Neural progenitor cell (in vitro differentiated cells): ENCODE measurements at regions not wholly inside any gene's neighbourhood (a gene's known extent, or its start where the extent isn't known, plus 50 kb on each side); places are given as distances from the start of the nearest gene placed in this dataset.

Experiments
- DNase-seq: peaks from one replicate; pipeline ENCODE4 v3.0.0-alpha.2; 2016; ENCODE audit warnings: low spot score
- H2AFZ ChIP-seq: fragments of 200-600 bp; sonication (generic); replicated peaks from 2 replicates; pipeline ENCODE4 v1.6.1; 2016; ENCODE audit warnings: antibody characterized with exemption
- H3F3A ChIP-seq: fragments of 200-600 bp; sonication (generic); 2 replicates; pipeline ENCODE4 v1.6.1; 2016; ENCODE audit warnings: antibody characterized with exemption, low read depth
- H3K27ac ChIP-seq: fragments of 200-600 bp; sonication (generic); 2 replicates; pipeline ENCODE4 v1.5.1; 2016; ENCODE audit warnings: mild to moderate bottlenecking
- H3K27me3 ChIP-seq: fragments of 200-600 bp; sonication (generic); 2 replicates; pipeline ENCODE4 v1.6.1; 2016; ENCODE audit warnings: mild to moderate bottlenecking, moderate library complexity
- H3K36me3 ChIP-seq: fragments of 200-600 bp; sonication (generic); 2 replicates; pipeline ENCODE4 v1.5.1; 2016
- H3K4me1 ChIP-seq: fragments of 200-600 bp; sonication (generic); 2 replicates; pipeline ENCODE4 v1.6.1; 2016; ENCODE audit warnings: mixed run types
- H3K4me2 ChIP-seq: fragments of 200-600 bp; sonication (generic); 2 replicates; pipeline ENCODE4 v1.6.1; 2016
- H3K4me3 ChIP-seq: fragments of 200-600 bp; sonication (generic); 2 replicates; pipeline ENCODE4 v1.5.1; 2016
- H3K79me2 ChIP-seq: fragments of 200-600 bp; sonication (generic); 2 replicates; pipeline ENCODE4 v1.6.1; 2016; ENCODE audit warnings: low read depth
- H3K9ac ChIP-seq: fragments of 200-600 bp; sonication (generic); 2 replicates; pipeline ENCODE4 v1.6.1; 2016
- H3K9me3 ChIP-seq: fragments of 200-600 bp; sonication (generic); 2 replicates; pipeline ENCODE4 v1.5.1; 2016; ENCODE audit warnings: low read depth
- H4K20me1 ChIP-seq: fragments of 200-600 bp; sonication (generic); 2 replicates; pipeline ENCODE4 v1.6.1; 2016; ENCODE audit warnings: low read depth
- H3K27ac Mint-ChIP-seq: 3 replicates; pipeline ENCODE4 v1.8.0; 2021; ENCODE audit warnings: mixed read lengths
- H3K27me3 Mint-ChIP-seq: 2 replicates; pipeline ENCODE4 v1.8.0; 2022; ENCODE audit warnings: low read depth, mild to moderate bottlenecking, inconsistent platforms, moderate library complexity, mixed read lengths; ENCODE audit not compliant: insufficient read depth
- H3K36me3 Mint-ChIP-seq: 3 replicates; pipeline ENCODE4 v1.8.0; 2021; ENCODE audit warnings: mixed read lengths
- H3K4me1 Mint-ChIP-seq: 3 replicates; pipeline ENCODE4 v1.8.0; 2021; ENCODE audit warnings: mixed read lengths
- H3K4me3 Mint-ChIP-seq: 3 replicates; pipeline ENCODE4 v1.8.0; 2021; ENCODE audit warnings: mild to moderate bottlenecking, moderate library complexity, mixed read lengths
- H3K9me3 Mint-ChIP-seq: 3 replicates; pipeline ENCODE4 v1.8.0; 2020; ENCODE audit warnings: mixed read lengths
- EZH2 ChIP-seq: fragments of 200-600 bp; sonication (generic); IDR thresholded peaks from 2 replicates; pipeline ENCODE4 v1.6.1; 2017; ENCODE audit warnings: antibody characterized with exemption, mild to moderate bottlenecking, moderate library complexity
- EZH2phosphoT487 ChIP-seq: fragments of 200-600 bp; sonication (generic); IDR thresholded peaks from 2 replicates; pipeline ENCODE4 v1.6.1; 2017; ENCODE audit warnings: antibody characterized with exemption
- TF ChIP-seq, protein P1 (sequence below): fragments of 200-600 bp; sonication (generic); IDR thresholded peaks from 2 replicates; pipeline ENCODE4 v1.5.1; 2017; ENCODE audit warnings: antibody characterized with exemption, mild to moderate bottlenecking

DNA sequence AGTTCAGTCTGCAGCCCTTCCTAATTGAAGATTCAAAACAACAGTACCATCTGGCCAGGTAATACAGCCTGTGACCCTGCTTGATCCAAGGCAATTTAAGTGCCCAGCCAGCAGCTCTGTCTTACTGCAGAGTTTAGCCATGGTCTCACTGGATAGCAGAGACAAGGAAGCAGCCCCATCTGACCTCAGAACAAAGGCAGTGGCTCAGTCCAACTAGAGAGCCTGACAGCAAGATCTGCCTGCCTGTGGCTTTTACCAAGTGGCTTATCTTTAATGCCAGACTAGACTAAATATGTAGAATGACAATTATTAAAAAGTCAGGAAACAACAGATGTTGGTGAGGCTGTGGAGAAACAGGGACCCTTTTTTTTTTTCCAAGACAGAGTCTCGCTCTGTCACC is 293.4 kb downstream of the DTHD1 start:
- H3K36me3 ChIP-seq = no peaks in the 10 kb centered on the region
- no peaks in the 10 kb centered on the region for H3K27me3 ChIP-seq
- Mint-ChIP-seq H3K27ac (no peak overlapping the region), H3K4me3 (no peak overlapping the region), H3K27me3 (no peaks in the 10 kb centered on the region), H3K9me3 (peaks cover 9% of the 10 kb centered on the region), H3K4me1 (no peaks in the 10 kb centered on the region), H3K36me3 (no peaks in the 10 kb centered on the region)
- H3K9ac ChIP-seq = no peak overlapping the region
- no peaks in the 10 kb centered on the region for H3K9me3 ChIP-seq
- peak overlapping the region; percentile 7 for H2AFZ ChIP-seq
- H3K27ac ChIP-seq = no peak overlapping the region
- H3F3A ChIP-seq = no peaks in the 10 kb centered on the region
- H3K4me3 ChIP-seq = no peak overlapping the region
- no peak overlapping the region for H3K4me2 ChIP-seq
- DNase-seq = no peak
- no peaks in the 10 kb centered on the region for H3K4me1 ChIP-seq
- H4K20me1 ChIP-seq = no peaks in the 10 kb centered on the region
- no peak for TF ChIP-seq EZH2phosphoT487
- TF ChIP-seq, protein P1, sequence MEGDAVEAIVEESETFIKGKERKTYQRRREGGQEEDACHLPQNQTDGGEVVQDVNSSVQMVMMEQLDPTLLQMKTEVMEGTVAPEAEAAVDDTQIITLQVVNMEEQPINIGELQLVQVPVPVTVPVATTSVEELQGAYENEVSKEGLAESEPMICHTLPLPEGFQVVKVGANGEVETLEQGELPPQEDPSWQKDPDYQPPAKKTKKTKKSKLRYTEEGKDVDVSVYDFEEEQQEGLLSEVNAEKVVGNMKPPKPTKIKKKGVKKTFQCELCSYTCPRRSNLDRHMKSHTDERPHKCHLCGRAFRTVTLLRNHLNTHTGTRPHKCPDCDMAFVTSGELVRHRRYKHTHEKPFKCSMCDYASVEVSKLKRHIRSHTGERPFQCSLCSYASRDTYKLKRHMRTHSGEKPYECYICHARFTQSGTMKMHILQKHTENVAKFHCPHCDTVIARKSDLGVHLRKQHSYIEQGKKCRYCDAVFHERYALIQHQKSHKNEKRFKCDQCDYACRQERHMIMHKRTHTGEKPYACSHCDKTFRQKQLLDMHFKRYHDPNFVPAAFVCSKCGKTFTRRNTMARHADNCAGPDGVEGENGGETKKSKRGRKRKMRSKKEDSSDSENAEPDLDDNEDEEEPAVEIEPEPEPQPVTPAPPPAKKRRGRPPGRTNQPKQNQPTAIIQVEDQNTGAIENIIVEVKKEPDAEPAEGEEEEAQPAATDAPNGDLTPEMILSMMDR = no peak
- TF ChIP-seq EZH2 = no peak
- H3K79me2 ChIP-seq = no peaks in the 10 kb centered on the region

DNA sequence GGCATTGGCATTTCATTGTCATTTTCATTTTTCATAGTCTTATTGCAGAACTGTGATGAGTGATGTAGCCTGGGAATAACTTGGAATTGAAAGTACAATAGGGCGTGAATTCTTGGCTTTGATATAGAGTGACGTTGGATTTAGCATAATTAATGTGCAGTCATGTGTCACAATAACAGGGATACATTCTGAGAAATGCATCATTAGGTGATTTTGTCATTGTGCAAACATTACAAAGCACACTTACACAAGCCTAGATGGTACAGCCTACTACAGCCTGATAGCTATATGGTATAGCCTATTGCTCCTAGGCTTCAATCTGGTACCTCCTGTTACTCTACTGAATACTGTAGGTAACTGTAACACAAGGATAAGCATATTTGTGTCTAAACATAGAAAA is 300.8 kb downstream of the DTHD1 start:
- H3K4me1 Mint-ChIP-seq = no peaks in the 10 kb centered on the region
- Histone ChIP-seq H3K4me2 (no peak overlapping the region), H3K9me3 (no peaks in the 10 kb centered on the region), H4K20me1 (no peaks in the 10 kb centered on the region), H3K36me3 (no peaks in the 10 kb centered on the region), H3K79me2 (no peaks in the 10 kb centered on the region), H3F3A (no peaks in the 10 kb centered on the region), H3K27me3 (no peaks in the 10 kb centered on the region), H3K9ac (no peak overlapping the region), H2AFZ (no peak overlapping the region), H3K4me3 (no peak overlapping the region), H3K4me1 (no peaks in the 10 kb centered on the region), H3K27ac (no peak overlapping the region)
- TF ChIP-seq EZH2 (no peak), EZH2phosphoT487 (no peak)
- TF ChIP-seq, protein P1 = no peak
- DNase-seq = no peak
- H3K9me3 Mint-ChIP-seq = peaks cover 3% of the 10 kb centered on the region
- no peaks in the 10 kb centered on the region for H3K36me3 Mint-ChIP-seq
- no peak overlapping the region for H3K27ac Mint-ChIP-seq
- H3K4me3 Mint-ChIP-seq = no peak overlapping the region
- no peaks in the 10 kb centered on the region for H3K27me3 Mint-ChIP-seq

DNA sequence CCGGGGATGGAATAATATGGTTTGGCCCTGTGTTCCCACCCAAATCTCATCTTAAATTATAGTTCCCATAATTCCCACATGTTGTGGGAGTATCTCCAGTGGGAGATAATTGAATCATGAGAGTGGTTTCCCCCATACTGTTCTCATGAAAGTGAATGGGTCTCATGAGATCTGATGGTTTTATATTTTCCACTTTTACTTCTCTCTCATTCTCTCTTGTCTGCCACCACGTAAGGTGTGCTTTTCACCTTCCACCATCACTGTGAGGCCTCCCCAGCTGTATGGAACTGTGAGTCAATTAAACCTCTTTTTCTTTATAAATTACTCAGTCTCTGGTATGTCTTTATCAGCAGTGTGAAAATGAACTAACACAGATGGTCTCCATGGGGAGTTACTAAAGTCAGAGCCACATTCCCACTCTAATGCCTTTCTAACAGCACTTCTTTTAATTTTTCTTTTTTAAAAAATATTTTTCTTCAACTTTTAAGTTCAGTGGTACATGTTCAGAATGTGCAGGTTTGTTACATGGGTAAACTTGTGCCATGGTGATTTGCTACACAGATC is 306.6 kb downstream of the DTHD1 start:
- DNase-seq = no peak
- no peaks in the 10 kb centered on the region for H3K27me3 Mint-ChIP-seq
- no peak overlapping the region for H3K4me3 Mint-ChIP-seq
- Histone ChIP-seq H3F3A (no peaks in the 10 kb centered on the region), H3K4me1 (no peaks in the 10 kb centered on the region), H3K4me2 (no peak overlapping the region), H4K20me1 (no peaks in the 10 kb centered on the region), H3K36me3 (no peaks in the 10 kb centered on the region), H3K79me2 (no peaks in the 10 kb centered on the region), H3K9me3 (peaks cover 4% of the 10 kb centered on the region), H3K27ac (no peak overlapping the region), H3K9ac (no peak overlapping the region), H2AFZ (no peak overlapping the region), H3K4me3 (no peak overlapping the region), H3K27me3 (no peaks in the 10 kb centered on the region)
- H3K9me3 Mint-ChIP-seq = peaks cover 11% of the 10 kb centered on the region
- no peaks in the 10 kb centered on the region for H3K36me3 Mint-ChIP-seq
- no peak overlapping the region for H3K27ac Mint-ChIP-seq
- TF ChIP-seq EZH2 (no peak), EZH2phosphoT487 (no peak)
- TF ChIP-seq, protein P1 = no peak
- no peaks in the 10 kb centered on the region for H3K4me1 Mint-ChIP-seq
